ENCODE measurements at regions not wholly inside any gene's neighbourhood (a gene's known extent, or its start where the extent isn't known, plus 50 kb on each side); places are given as distances from the start of the nearest gene placed in this dataset.

GRCh38 chr5:175381130-175381529, 62.9 kb downstream of the DRD1 start:
- Histone ChIP-seq H3K4me1 (ENCODE audit: control insufficient read depth in 1 of 2, insufficient read depth in 2 of 2, low read depth in 1 of 2, low read length in 1 of 2) (no peaks in the 10 kb centered on the region), H3F3A (replicated peaks; ENCODE audit: insufficient read depth) (no peaks in the 10 kb centered on the region), H3K27ac (ENCODE audit: low read depth in 2 of 2, low read length in 1 of 2) (no peak overlapping the region), H3K4me3 (ENCODE audit: low read depth in 2 of 2, low read length in 1 of 2) (no peak overlapping the region), H4K20me1 (ENCODE audit: insufficient read depth) (no peaks in the 10 kb centered on the region), H3K36me3 (replicated peaks in 1 of 2; ENCODE audit: control insufficient read depth in 1 of 2, insufficient read depth in 2 of 2, low read length in 1 of 2) (no peaks in the 10 kb centered on the region), H3K9me2 (no peaks in the 10 kb centered on the region), H3K9ac (no peak overlapping the region), H3K27me3 (ENCODE audit: insufficient read depth) (no peaks in the 10 kb centered on the region), H2AFZ (ENCODE audit: low read depth) (no peak overlapping the region), H3K4me2 (no peak overlapping the region), H3K79me2 (ENCODE audit: insufficient read depth) (no peaks in the 10 kb centered on the region), H3K9me3 (no peaks in the 10 kb centered on the region)
- CTCF ChIA-PET, result interaction anchor here (1.2 kb wide), 1 partner anchor 14 kb away, joined by 3 read pairs; no protein-coding TSS in a partner anchor
- POLR2A ChIA-PET, result no interaction called here
- no peak for DNase-seq
- 10% methylated on average over 4 of the region's 4 CpGs for WGBS (ENCODE audit: low lambda C conversion rate)
- TF ChIP-seq MEF2A (IDR thresholded peaks at IDR 0.05; ENCODE audit: borderline replicate concordance, low read depth), result no peak
- no peak for TF ChIP-seq CTCF (IDR thresholded peaks at IDR 0.05)
- TF ChIP-seq FOXJ3 (CRISPR knock-in tag; IDR thresholded peaks at IDR 0.05), result no peak
- TF ChIP-seq, protein P1, sequence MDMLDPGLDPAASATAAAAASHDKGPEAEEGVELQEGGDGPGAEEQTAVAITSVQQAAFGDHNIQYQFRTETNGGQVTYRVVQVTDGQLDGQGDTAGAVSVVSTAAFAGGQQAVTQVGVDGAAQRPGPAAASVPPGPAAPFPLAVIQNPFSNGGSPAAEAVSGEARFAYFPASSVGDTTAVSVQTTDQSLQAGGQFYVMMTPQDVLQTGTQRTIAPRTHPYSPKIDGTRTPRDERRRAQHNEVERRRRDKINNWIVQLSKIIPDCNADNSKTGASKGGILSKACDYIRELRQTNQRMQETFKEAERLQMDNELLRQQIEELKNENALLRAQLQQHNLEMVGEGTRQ (IDR thresholded peaks at IDR 0.05; ENCODE audit: borderline replicate concordance, low read depth, low read length), result no peak
- TF ChIP-seq, protein P2, sequence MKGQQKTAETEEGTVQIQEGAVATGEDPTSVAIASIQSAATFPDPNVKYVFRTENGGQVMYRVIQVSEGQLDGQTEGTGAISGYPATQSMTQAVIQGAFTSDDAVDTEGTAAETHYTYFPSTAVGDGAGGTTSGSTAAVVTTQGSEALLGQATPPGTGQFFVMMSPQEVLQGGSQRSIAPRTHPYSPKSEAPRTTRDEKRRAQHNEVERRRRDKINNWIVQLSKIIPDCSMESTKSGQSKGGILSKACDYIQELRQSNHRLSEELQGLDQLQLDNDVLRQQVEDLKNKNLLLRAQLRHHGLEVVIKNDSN (IDR thresholded peaks at IDR 0.05; ENCODE audit: borderline replicate concordance, low read depth), result no peak
- TF ChIP-seq TAF1 (IDR thresholded peaks at IDR 0.05; ENCODE audit: borderline replicate concordance, low read depth, low read length), result no peak
- no peak for TF ChIP-seq FOXM1 (IDR thresholded peaks at IDR 0.05; ENCODE audit: low read depth)
- TF ChIP-seq, protein P3, sequence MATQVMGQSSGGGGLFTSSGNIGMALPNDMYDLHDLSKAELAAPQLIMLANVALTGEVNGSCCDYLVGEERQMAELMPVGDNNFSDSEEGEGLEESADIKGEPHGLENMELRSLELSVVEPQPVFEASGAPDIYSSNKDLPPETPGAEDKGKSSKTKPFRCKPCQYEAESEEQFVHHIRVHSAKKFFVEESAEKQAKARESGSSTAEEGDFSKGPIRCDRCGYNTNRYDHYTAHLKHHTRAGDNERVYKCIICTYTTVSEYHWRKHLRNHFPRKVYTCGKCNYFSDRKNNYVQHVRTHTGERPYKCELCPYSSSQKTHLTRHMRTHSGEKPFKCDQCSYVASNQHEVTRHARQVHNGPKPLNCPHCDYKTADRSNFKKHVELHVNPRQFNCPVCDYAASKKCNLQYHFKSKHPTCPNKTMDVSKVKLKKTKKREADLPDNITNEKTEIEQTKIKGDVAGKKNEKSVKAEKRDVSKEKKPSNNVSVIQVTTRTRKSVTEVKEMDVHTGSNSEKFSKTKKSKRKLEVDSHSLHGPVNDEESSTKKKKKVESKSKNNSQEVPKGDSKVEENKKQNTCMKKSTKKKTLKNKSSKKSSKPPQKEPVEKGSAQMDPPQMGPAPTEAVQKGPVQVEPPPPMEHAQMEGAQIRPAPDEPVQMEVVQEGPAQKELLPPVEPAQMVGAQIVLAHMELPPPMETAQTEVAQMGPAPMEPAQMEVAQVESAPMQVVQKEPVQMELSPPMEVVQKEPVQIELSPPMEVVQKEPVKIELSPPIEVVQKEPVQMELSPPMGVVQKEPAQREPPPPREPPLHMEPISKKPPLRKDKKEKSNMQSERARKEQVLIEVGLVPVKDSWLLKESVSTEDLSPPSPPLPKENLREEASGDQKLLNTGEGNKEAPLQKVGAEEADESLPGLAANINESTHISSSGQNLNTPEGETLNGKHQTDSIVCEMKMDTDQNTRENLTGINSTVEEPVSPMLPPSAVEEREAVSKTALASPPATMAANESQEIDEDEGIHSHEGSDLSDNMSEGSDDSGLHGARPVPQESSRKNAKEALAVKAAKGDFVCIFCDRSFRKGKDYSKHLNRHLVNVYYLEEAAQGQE (IDR thresholded peaks at IDR 0.05; ENCODE audit: low read depth, low read length), result no peak
- TF ChIP-seq, protein P4, sequence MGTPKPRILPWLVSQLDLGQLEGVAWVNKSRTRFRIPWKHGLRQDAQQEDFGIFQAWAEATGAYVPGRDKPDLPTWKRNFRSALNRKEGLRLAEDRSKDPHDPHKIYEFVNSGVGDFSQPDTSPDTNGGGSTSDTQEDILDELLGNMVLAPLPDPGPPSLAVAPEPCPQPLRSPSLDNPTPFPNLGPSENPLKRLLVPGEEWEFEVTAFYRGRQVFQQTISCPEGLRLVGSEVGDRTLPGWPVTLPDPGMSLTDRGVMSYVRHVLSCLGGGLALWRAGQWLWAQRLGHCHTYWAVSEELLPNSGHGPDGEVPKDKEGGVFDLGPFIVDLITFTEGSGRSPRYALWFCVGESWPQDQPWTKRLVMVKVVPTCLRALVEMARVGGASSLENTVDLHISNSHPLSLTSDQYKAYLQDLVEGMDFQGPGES (IDR thresholded peaks at IDR 0.05; ENCODE audit: low read depth, low read length), result no peak
- TF ChIP-seq FOSL2 (IDR thresholded peaks at IDR 0.05; ENCODE audit: borderline replicate concordance, low read depth), result no peak
- TF ChIP-seq SIN3A (IDR thresholded peaks at IDR 0.05; ENCODE audit: borderline replicate concordance, low read depth, low read length), result no peak
- no peak for TF ChIP-seq MAX (IDR thresholded peaks at IDR 0.05; ENCODE audit: low read depth)
- TF ChIP-seq RCOR1 (IDR thresholded peaks at IDR 0.05; ENCODE audit: low read length), result no peak
- TF ChIP-seq GATA2 (CRISPR knock-in tag; IDR thresholded peaks at IDR 0.05), result no peak

Data from SK-N-SH (cell line).